K562 (cell line): ENCODE measurements at regions not wholly inside any gene's neighbourhood (a gene's known extent, or its start where the extent isn't known, plus 50 kb on each side); places are given as distances from the start of the nearest gene placed in this dataset.

Source experiments
- ATAC-seq: fragments of 200-7000 bp; cut with Tn5 transposase; 3 replicates; pipeline ENCODE4 v1.9.1; 2020; ENCODE audit warnings: moderate library complexity
- BruUV-seq: library from RNA; stranded (reverse); fragments of 400-500 nt; replicated peaks from 2 replicates; lab custom pipeline; 2021; lab: Mats Ljungman, UMichigan
- CTCF ChIA-PET: fragments of 300-600 bp; formaldehyde crosslinking; extraction: SDS; loops from one replicate; lab custom pipeline; 2021; ENCODE audit warnings: low intra/inter-chr PET ratio; lab: Yijun Ruan, JAX
- POLR2A ChIA-PET: fragments of 300-600, 350-650 bp; sonication (Branson Sonifier 250); formaldehyde crosslinking; extraction: SDS; loops from one replicate; lab custom pipeline; 2021; ENCODE audit warnings: antibody characterized with exemption, inconsistent platforms; lab: Yijun Ruan, JAX
- DNase-seq, 4 experiments: peaks; one replicate each; pipeline versions ENCODE4 v3.0.0 to v3.0.0-alpha.2; 2011 to 2018; ENCODE audit warnings: low spot score in 3 of 4, mixed read lengths in 3 of 4; ENCODE audit errors: extremely low read depth in 1 of 4
- FAIRE-seq: peaks from 2 replicates; lab custom pipeline; 2011; peaks lifted over from hg19 to GRCh38; lab: Jason Lieb, UNC
- H2AFZ ChIP-seq: 2 replicates; pipeline ENCODE4 v1.6.0; 2011; ENCODE audit warnings: low read depth, low read length, control low read depth, inconsistent platforms
- H3K27ac ChIP-seq: fragments of 200-600 bp; 3 replicates; pipeline ENCODE4 v1.8.0; 2011; ENCODE audit warnings: low read depth, mild to moderate bottlenecking, control low read depth, inconsistent platforms, low read length, moderate library complexity, mixed read lengths; ENCODE audit errors: extremely low read depth
- H3K27me3 ChIP-seq, 2 experiments: fragments of 300-600 bp in 1 of 2; 2 replicates in 1 of 2; 3 replicates in 1 of 2; pipeline versions ENCODE4 v1.6.0 to v1.8.0; 2011; ENCODE audit warnings: inconsistent platforms in 2 of 2, low read length in 2 of 2, mild to moderate bottlenecking in 1 of 2, mixed read lengths in 1 of 2, moderate library complexity in 1 of 2; ENCODE audit not compliant: control insufficient read depth in 2 of 2, insufficient read depth in 2 of 2
- H3K36me3 ChIP-seq: fragments of 300-600 bp; 3 replicates; pipeline ENCODE4 v1.8.0; 2011; ENCODE audit warnings: mild to moderate bottlenecking, low read length, inconsistent platforms; ENCODE audit not compliant: control insufficient read depth, insufficient read depth
- H3K4me1 ChIP-seq, 2 experiments: fragments of 200-600 bp in 1 of 2; replicated peaks in 1 of 2; 2 replicates in 1 of 2; 3 replicates in 1 of 2; pipeline versions ENCODE4 v1.5.1 to v1.8.0; 2011; ENCODE audit warnings: inconsistent platforms in 2 of 2, low read length in 2 of 2, mild to moderate bottlenecking in 1 of 2, mixed read lengths in 1 of 2, moderate library complexity in 1 of 2; ENCODE audit not compliant: control insufficient read depth in 2 of 2, insufficient read depth in 2 of 2
- H3K4me2 ChIP-seq: 2 replicates; pipeline ENCODE4 v1.6.1; 2011; ENCODE audit warnings: low read length, control low read depth, inconsistent platforms, mixed read lengths; ENCODE audit not compliant: insufficient read depth
- H3K4me3 ChIP-seq: fragments of 200-600 bp; sonication (generic), shearing (Covaris generic); 2 replicates; pipeline ENCODE4 v1.5.1; 2016; ENCODE audit warnings: control low read depth, inconsistent platforms
- H3K79me2 ChIP-seq: fragments of 200-600 bp; 3 replicates; pipeline ENCODE4 v1.8.0; 2011; ENCODE audit warnings: low read length, inconsistent platforms; ENCODE audit not compliant: control insufficient read depth, insufficient read depth
- H3K9ac ChIP-seq, 2 experiments: 2 replicates each; pipeline versions ENCODE4 v1.6.0 to v1.6.1; 2011; ENCODE audit warnings: low read depth in 2 of 2, low read length in 2 of 2, control low read depth in 1 of 2, inconsistent platforms in 1 of 2, mild to moderate bottlenecking in 1 of 2, mixed read lengths in 1 of 2; ENCODE audit not compliant: insufficient read depth in 1 of 2
- H3K9me1 ChIP-seq: one replicate; pipeline ENCODE4 v1.6.0; 2011; ENCODE audit warnings: inconsistent platforms, mild to moderate bottlenecking, low read length, moderate library complexity; ENCODE audit not compliant: control insufficient read depth, insufficient read depth
- H3K9me3 ChIP-seq: replicated peaks from 2 replicates; pipeline ENCODE4 v1.5.1; 2011; ENCODE audit warnings: low read depth, low read length, inconsistent platforms; ENCODE audit not compliant: control insufficient read depth, insufficient read depth
- H4K20me1 ChIP-seq: replicated peaks from 2 replicates; pipeline ENCODE4 v1.6.1; 2011; ENCODE audit warnings: low read length, inconsistent platforms, mixed read lengths; ENCODE audit not compliant: control insufficient read depth, insufficient read depth
- WGBS: fragments of 100-300 bp; shearing (Covaris generic); methylation state at CpG from one replicate; pipeline ENCODE4 v1.1.6; 2016; ENCODE audit warnings: low coverage, mixed read lengths; ENCODE audit not compliant: insufficient coverage; ENCODE audit errors: missing lambda C conversion rate; 5-methylcytosine and 5-hydroxymethylcytosine counted together
- in situ Hi-C: fragments of 300-500 bp; cut with MboI; formaldehyde crosslinking; loops from 4 replicates; pipeline ENCODE4 v1.15.0; 2018; ENCODE audit warnings: inconsistent platforms, mixed read lengths
- intact Hi-C: fragments of 100-400 bp; cut with micrococcal nuclease; formaldehyde crosslinking; loops from 2 replicates; pipeline ENCODE4 v1.14.2; 2022
- TF ChIP-seq, protein P1 (sequence below): fragments of 250-450 bp; sonication (Bioruptor Pico); IDR thresholded peaks from 2 replicates; pipeline ENCODE4 v1.8.0; 2021; ENCODE audit warnings: borderline replicate concordance, mild to moderate bottlenecking, moderate library complexity; ENCODE audit not compliant: poor library complexity, severe bottlenecking
- TF ChIP-seq, protein P2 (sequence below): sonication (generic); formaldehyde crosslinking; IDR thresholded peaks from 2 replicates; pipeline ENCODE4 v1.8.1; 2023; ENCODE audit warnings: missing genetic modification reagents, mild to moderate bottlenecking, borderline replicate concordance

DNA sequence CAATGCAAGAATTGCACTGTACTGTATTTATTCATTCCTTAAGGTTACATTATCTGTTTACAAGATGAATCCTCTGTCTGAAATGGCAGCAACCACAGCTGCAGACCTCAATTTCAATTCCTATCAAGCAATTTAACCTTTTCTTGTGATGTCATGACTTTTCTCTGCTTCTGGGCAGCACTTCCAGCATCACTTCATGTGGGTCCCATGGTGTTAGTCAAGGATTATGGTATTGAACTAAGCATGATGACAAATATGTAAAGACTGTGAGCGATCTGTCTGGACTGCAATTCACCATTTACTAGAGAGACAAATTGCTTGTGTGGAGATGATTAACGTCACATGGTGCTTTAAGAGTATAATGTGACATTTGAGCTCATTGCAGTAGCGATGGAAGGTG, 90.5 kb upstream of the CCN2 start:
- intact Hi-C loops: no loop called here
- no peak overlapping the region for H3K27ac ChIP-seq
- ATAC-seq: no peak

More for the DNA sequence above, 90.5 kb upstream of the CCN2 start:
- no peak overlapping the region for H3K4me3 ChIP-seq
- 0% methylated on average over 3 of the region's 3 CpGs for WGBS
- H3K4me1 ChIP-seq: no peaks in the 10 kb centered on the region
- DNase-seq (no peak), FAIRE-seq (no peak)
- in situ Hi-C loops: no loop called here
- TF ChIP-seq, protein P1, sequence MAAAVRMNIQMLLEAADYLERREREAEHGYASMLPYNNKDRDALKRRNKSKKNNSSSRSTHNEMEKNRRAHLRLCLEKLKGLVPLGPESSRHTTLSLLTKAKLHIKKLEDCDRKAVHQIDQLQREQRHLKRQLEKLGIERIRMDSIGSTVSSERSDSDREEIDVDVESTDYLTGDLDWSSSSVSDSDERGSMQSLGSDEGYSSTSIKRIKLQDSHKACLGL: no peak
- TF ChIP-seq, protein P2, sequence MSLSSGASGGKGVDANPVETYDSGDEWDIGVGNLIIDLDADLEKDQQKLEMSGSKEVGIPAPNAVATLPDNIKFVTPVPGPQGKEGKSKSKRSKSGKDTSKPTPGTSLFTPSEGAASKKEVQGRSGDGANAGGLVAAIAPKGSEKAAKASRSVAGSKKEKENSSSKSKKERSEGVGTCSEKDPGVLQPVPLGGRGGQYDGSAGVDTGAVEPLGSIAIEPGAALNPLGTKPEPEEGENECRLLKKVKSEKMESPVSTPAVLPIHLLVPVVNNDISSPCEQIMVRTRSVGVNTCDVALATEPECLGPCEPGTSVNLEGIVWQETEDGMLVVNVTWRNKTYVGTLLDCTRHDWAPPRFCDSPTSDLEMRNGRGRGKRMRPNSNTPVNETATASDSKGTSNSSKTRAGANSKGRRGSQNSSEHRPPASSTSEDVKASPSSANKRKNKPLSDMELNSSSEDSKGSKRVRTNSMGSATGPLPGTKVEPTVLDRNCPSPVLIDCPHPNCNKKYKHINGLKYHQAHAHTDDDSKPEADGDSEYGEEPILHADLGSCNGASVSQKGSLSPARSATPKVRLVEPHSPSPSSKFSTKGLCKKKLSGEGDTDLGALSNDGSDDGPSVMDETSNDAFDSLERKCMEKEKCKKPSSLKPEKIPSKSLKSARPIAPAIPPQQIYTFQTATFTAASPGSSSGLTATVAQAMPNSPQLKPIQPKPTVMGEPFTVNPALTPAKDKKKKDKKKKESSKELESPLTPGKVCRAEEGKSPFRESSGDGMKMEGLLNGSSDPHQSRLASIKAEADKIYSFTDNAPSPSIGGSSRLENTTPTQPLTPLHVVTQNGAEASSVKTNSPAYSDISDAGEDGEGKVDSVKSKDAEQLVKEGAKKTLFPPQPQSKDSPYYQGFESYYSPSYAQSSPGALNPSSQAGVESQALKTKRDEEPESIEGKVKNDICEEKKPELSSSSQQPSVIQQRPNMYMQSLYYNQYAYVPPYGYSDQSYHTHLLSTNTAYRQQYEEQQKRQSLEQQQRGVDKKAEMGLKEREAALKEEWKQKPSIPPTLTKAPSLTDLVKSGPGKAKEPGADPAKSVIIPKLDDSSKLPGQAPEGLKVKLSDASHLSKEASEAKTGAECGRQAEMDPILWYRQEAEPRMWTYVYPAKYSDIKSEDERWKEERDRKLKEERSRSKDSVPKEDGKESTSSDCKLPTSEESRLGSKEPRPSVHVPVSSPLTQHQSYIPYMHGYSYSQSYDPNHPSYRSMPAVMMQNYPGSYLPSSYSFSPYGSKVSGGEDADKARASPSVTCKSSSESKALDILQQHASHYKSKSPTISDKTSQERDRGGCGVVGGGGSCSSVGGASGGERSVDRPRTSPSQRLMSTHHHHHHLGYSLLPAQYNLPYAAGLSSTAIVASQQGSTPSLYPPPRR: no peak
- no peaks in the 10 kb centered on the region for H3K9me3 ChIP-seq
- H3K27me3 ChIP-seq: no peaks in the 10 kb centered on the region
- no peaks in the 10 kb centered on the region for H3K9me1 ChIP-seq
- no peaks in the 10 kb centered on the region for H3K79me2 ChIP-seq
- CTCF ChIA-PET: no interaction called here
- no peaks in the 10 kb centered on the region for H3K36me3 ChIP-seq
- H4K20me1 ChIP-seq: no peaks in the 10 kb centered on the region
- POLR2A ChIA-PET: interaction anchor here (0.6 kb wide), 1 partner anchor 130 kb away, joined by 5 read pairs; no protein-coding TSS in a partner anchor
- BruUV-seq: no TSS peak
- H3K4me2 ChIP-seq: no peak overlapping the region
- H3K9ac ChIP-seq: no peak overlapping the region
- no peak overlapping the region for H2AFZ ChIP-seq
